Fibroblast of lung (primary cell): ENCODE measurements at regions not wholly inside any gene's neighbourhood (a gene's known extent, or its start where the extent isn't known, plus 50 kb on each side); places are given as distances from the start of the nearest gene placed in this dataset.

ENCODE experiments used
- EZH2 ChIP-seq: IDR thresholded peaks from 2 replicates; pipeline ENCODE4 v1.5.1; 2012; ENCODE audit warnings: low read length, control low read depth, mild to moderate bottlenecking; ENCODE audit errors: missing control alignments
- TF ChIP-seq, protein P1 (sequence below), 2 donors: IDR thresholded peaks in 1 of 2; conservative IDR thresholded peaks in 1 of 2; 1 replicate in 1 of 2; 2 replicates in 1 of 2; pipeline ENCODE4 v1.5.1; 2011 to 2012; ENCODE audit warnings: low read length in 2 of 2, control low read depth in 1 of 2, inconsistent platforms in 1 of 2, low read depth in 1 of 2, mild to moderate bottlenecking in 1 of 2

DNA sequence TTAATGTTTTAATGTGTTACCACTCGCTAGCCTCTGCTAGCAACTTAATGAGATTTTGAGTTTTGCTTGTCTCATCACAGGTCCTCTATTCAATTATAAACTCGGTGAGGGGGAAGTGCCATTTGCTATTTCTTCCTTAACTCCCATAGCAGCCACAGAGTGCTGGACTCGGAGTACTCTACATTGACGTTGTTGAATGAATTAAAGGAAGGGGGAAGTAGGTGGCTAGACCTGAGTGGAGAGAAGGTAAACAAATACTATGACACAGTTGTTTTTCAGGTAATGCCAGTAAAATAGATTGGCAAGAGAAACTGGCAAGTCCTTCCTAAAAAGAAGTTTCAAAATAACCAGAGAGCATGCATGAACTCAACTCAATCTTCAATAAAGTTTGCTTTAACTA, 339.3 kb downstream of the HRH4 start:
- TF ChIP-seq EZH2: no peak
- TF ChIP-seq, protein P1, sequence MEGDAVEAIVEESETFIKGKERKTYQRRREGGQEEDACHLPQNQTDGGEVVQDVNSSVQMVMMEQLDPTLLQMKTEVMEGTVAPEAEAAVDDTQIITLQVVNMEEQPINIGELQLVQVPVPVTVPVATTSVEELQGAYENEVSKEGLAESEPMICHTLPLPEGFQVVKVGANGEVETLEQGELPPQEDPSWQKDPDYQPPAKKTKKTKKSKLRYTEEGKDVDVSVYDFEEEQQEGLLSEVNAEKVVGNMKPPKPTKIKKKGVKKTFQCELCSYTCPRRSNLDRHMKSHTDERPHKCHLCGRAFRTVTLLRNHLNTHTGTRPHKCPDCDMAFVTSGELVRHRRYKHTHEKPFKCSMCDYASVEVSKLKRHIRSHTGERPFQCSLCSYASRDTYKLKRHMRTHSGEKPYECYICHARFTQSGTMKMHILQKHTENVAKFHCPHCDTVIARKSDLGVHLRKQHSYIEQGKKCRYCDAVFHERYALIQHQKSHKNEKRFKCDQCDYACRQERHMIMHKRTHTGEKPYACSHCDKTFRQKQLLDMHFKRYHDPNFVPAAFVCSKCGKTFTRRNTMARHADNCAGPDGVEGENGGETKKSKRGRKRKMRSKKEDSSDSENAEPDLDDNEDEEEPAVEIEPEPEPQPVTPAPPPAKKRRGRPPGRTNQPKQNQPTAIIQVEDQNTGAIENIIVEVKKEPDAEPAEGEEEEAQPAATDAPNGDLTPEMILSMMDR (conservative IDR thresholded peaks at IDR 0.05 in 1 of 2, IDR thresholded peaks at IDR 0.05 in 1 of 2; ENCODE audit: low read depth in 1 of 2, low read length in 2 of 2): no peak
